Anterior cingulate cortex (tissue), 58 donors: ENCODE measurements at regions not wholly inside any gene's neighbourhood (a gene's known extent, or its start where the extent isn't known, plus 50 kb on each side); places are given as distances from the start of the nearest gene placed in this dataset.

Source experiments
- DNase-seq, 58 donors: peaks; one replicate each; lab custom pipeline; 2025; lab: John Stamatoyannopoulos, UW

DNA sequence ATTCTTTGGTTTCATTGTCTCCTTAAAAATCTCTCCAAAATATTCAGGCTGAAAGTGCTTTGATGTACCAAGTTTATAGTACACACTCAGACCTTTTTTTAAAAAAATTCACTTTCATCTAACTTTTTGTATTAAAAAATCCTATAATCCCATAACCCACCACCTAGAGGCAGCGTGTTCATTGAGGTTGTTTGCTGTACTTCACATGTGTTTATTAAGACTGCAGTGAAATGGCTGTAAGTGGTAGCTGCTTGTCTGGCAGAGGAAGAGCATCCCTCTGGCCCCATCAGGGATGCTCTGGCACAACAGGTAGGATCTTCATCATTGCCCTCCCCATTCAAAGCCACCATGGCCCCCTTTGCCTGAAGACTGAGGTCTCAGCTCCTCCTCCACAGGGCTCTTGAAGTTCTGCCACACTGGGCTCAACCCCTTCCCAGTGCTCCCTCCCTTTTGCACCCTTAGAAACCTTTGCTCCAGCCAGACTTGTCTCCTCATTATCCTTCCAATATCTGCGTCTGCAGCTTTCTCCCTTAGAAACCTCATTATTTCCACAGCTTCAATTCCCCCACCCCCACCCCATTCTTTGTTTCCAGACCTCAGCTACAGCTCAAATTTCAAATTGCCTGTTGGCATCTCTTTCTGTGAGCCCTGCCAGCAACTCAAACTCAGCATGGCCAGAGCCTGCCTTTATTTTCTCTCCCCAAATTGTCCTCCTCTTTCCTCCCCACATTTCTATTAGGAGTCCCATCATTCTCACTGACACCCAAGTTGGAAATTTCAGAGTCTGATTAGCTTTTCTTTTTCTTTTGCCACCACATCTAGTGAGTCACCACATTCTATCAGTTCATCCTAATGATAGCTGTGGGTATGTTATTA, 369.6 kb upstream of the USP24 start:
- peak in 47 of 58 donors; percentile 2 to 81 (median 28) for DNase-seq

DNA sequence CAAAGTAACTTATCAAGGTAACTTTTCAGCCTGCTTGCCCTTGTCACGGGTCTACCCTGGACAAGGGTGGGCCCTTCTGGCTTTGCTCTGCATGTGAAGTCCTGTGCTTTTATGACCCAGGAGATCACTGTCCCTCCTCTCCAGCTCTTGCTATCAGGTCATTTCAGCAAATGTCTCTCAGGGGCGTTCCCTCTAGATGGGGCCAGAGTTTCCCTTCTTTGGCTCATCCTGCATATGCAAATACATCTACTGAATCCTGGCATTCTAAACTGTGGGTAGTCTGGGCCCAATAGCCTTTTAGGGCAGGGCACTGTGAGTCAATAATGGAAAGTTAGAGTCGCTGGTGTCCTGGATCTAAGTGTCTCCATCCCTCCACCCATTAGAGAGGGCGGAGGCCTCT, 366.9 kb upstream of the USP24 start:
- no peak for DNase-seq

GRCh38 chr1:55580845-55581332, 365.7 kb upstream of the USP24 start:
- peak in 2 of 58 donors; percentile 3 to 6 for DNase-seq

- DNase-seq: no peak
Observed at GRCh38 chr1:55579332-55580001, 364.3 kb upstream of the USP24 start.

GRCh38 chr1:55578646-55579045, 363.5 kb upstream of the USP24 start:
- no peak for DNase-seq

- DNase-seq: peak in 48 of 58 donors; percentile 2 to 65 (median 37)
Observed at GRCh38 chr1:55575571-55576279, 360.6 kb upstream of the USP24 start.

GRCh38 chr1:55574691-55575225, 359.6 kb upstream of the USP24 start:
- DNase-seq: no peak

GRCh38 chr1:55572878-55573734, 357.9 kb upstream of the USP24 start:
- DNase-seq: no peak

GRCh38 chr1:55571767-55572166, 356.6 kb upstream of the USP24 start:
- DNase-seq: no peak

DNA sequence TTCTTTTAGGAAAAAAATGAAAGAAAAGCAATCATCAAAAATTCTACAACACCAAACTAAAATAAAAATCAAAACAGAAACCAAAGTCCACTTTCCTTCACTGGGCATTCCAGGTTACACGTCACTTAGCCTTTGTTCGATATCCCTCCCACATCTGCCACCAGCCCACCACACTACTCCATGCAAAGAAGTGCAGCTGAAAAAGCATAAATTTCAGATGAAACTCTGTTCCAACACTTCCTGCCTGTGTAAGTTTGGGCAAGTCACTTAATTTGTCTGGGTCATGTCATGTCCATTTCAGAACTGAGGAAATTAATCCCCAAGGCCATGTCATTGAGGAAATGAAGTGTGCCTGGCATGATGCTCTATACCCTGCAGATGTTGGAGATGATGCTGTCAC, 354.3 kb upstream of the USP24 start:
- no peak for DNase-seq

DNA sequence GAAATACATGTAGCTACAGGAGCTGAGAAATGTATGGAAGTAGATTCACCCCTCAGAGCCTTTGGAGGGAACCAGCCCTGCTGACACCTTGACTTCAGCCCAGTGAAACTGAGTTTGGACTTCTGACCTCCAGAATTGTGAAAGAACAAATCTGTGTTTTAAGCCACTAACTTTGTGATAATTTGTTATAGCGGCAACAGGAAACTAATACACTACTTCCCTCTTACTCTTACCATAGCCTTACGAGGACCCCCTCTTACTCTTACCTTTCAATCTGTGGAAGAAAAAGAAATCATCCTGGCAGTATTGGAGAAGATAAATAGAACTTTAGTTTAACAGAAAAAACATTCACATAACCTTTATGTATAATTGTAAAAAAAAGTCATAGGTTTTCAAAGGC, 353.6 kb upstream of the USP24 start:
- no peak for DNase-seq

DNA sequence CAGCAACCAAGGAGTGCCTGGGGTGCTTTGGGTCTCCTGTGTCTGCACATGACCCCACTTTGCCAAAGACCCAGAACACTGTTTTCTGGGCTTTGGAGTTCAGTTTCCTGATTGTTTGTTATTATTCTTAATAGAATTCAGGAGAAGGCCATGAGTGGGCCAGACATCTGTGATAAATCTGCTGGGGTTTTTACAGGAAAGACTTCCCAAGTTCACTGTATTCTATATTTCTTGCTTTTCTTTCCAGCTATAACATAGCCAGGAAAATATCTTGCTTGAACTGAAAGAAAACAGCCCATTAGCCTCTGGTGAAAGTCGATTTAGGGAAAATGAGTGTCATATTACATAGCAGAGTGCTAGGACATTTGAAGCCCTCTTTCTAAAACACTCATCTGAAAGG, 345.1 kb upstream of the USP24 start:
- DNase-seq: no peak

DNA sequence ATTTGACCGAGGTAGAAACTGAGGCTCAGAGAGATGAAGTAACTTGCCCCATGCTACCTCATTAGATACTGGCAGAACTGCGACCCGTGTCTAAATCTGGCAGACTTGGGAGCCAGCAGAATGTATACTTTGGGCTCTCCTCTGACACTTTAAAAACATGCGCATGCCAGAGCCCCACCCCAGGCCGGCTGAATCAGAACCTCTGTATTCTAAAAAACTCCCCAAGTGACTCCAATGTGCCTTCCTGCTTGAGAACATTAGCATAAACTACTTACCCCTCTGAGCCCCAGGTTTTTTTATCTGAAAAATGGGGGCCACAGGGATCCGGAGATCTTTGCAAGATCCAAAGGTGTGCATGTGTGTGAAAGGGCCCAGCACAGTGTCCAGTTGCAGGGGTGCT, 344.7 kb upstream of the USP24 start:
- DNase-seq: no peak

DNA sequence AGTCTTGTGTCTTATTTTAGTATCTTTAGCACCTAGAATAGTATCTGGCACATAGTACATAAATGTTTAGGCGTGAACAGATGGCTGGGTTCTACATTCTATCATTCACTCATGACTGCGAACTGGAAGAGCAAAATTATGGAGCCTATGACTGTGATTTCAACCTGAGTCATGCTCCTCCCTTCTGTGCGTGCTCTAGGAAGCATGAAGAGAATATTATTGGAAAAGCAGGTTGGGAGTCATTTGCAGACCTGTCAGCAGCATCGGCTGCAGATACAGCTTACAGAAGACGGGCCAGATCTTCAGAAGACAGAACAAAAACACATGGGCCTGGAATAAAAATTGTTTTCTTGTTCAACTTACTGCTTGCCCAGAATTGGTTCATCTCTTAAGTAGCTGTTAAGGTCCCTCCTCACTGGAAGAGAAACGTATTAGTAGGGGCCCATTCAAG, 344.0 kb upstream of the USP24 start:
- peak in 8 of 58 donors; percentile 1 to 52 (median 16) for DNase-seq

DNA sequence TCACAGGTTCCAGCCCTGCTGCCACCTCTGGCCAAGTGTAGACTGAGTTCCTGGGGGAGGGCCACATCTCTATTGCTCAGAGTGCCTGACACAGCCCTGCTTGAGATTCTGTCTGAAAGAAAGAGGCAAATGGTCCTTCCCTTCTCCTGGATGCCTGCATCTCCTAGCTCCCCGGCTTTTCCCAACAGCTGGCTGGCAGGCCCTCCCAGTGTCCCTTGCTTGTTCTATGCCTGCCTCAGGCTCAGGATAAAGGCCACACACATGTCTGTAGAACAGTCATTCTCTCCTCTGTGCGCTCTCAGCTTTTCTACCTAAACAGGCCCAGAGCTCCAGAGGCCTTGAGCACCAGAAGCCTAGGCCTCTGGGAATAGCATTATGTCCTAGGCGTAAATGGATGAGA, 343.4 kb upstream of the USP24 start:
- no peak for DNase-seq

GRCh38 chr1:55555956-55556725, 341.0 kb upstream of the USP24 start:
- no peak for DNase-seq

DNA sequence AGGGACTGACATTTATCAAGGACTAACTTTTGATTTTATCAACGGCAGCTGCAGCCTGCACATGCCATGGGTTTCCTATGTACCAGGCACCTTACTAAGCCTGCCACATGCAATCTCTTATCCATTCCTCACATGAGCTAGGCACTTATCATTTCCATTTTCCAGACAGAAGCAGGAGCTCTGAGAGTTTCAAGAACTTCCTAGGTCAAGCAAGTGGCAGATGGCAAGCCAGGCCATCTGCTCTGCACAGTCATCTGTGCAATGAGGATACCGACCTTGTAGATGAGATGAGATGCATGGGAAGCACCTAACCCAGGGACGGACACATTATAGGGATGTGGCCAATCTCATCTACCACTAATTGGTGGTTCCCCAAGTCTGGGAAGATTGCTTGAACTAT, 339.4 kb upstream of the USP24 start:
- no peak for DNase-seq

GRCh38 chr1:55552636-55553035, 337.5 kb upstream of the USP24 start:
- no peak for DNase-seq

- DNase-seq: no peak
Observed at GRCh38 chr1:55547405-55547804, 332.2 kb upstream of the USP24 start.
